ENCODE measurements at regions not wholly inside any gene's neighbourhood (a gene's known extent, or its start where the extent isn't known, plus 50 kb on each side); places are given as distances from the start of the nearest gene placed in this dataset.

- Histone ChIP-seq H3K4me3 (ENCODE audit: low read length in 2 of 2) (no peak overlapping the region), H3K23ac (ENCODE audit: low read depth, low read length, poor library complexity) (no peak overlapping the region), H3K4me2 (ENCODE audit: insufficient read depth, low read length, poor library complexity, severe bottlenecking) (no peak overlapping the region), H3K4me1 (ENCODE audit: control insufficient read depth in 2 of 2, insufficient read depth in 1 of 2, low read depth in 1 of 2, low read length in 2 of 2) (no peaks in the 10 kb centered on the region), H2AK5ac (ENCODE audit: low read depth, low read length) (no peak overlapping the region), H2BK15ac (ENCODE audit: low read length) (no peak overlapping the region), H3K27me3 (ENCODE audit: control insufficient read depth in 3 of 3, insufficient read depth in 3 of 3, low read depth in 1 of 3, low read length in 3 of 3) (no peaks in the 10 kb centered on the region), H4K91ac (ENCODE audit: low read depth, low read length, poor library complexity) (no peak overlapping the region), H3K79me1 (ENCODE audit: low read depth, low read length) (no peaks in the 10 kb centered on the region), H2AFZ (ENCODE audit: low read length) (no peak overlapping the region), H2BK5ac (ENCODE audit: low read length) (no peak overlapping the region), H3K27ac (replicated peaks; ENCODE audit: low read length) (no peak overlapping the region), H3K9ac (ENCODE audit: low read depth, low read length, poor library complexity) (no peak overlapping the region), H3K9me3 (replicated peaks in 1 of 2; ENCODE audit: control insufficient read depth in 2 of 2, insufficient read depth in 1 of 2, low read depth in 1 of 2, low read length in 2 of 2) (no peaks in the 10 kb centered on the region), H3K36me3 (replicated peaks in 1 of 2; ENCODE audit: control insufficient read depth in 2 of 2, insufficient read depth in 2 of 2, low read length in 2 of 2) (no peaks in the 10 kb centered on the region), H3K4ac (ENCODE audit: low read length) (no peak overlapping the region), H4K8ac (ENCODE audit: low read depth, low read length) (no peak overlapping the region), H3K18ac (ENCODE audit: low read length) (no peak overlapping the region), H2BK120ac (ENCODE audit: low read depth, low read length) (no peak overlapping the region), H3K14ac (ENCODE audit: low read length) (no peak overlapping the region), H2BK12ac (ENCODE audit: low read length) (no peak overlapping the region)
- no peak for DNase-seq (ENCODE audit: low spot score)
- no CpG with 5 or more reads among the region's 3 CpGs for WGBS, 2 donors (ENCODE audit: extremely low coverage in 2 of 2, insufficient read length in 2 of 2, insufficient replicate concordance in 1 of 2)
Measured at GRCh38 chr3:102140116-102140515, 290.8 kb downstream of the NFKBIZ start.

- H3K4ac ChIP-seq (ENCODE audit: low read length): no peak overlapping the region
- H2BK120ac ChIP-seq (ENCODE audit: low read depth, low read length): no peak overlapping the region
- no peak overlapping the region for H2BK5ac ChIP-seq (ENCODE audit: low read length)
- no peak for DNase-seq (ENCODE audit: low spot score)
- no peak overlapping the region for H2AK5ac ChIP-seq (ENCODE audit: low read depth, low read length)
- no peak overlapping the region for H2BK15ac ChIP-seq (ENCODE audit: low read length)
- no peak overlapping the region for H4K91ac ChIP-seq (ENCODE audit: low read depth, low read length, poor library complexity)
- H3K9me3 ChIP-seq (replicated peaks in 1 of 2; ENCODE audit: control insufficient read depth in 2 of 2, insufficient read depth in 1 of 2, low read depth in 1 of 2, low read length in 2 of 2): no peaks in the 10 kb centered on the region
- H3K4me2 ChIP-seq (ENCODE audit: insufficient read depth, low read length, poor library complexity, severe bottlenecking): no peak overlapping the region
- H3K27ac ChIP-seq (replicated peaks; ENCODE audit: low read length): no peak overlapping the region
- no peak overlapping the region for H3K18ac ChIP-seq (ENCODE audit: low read length)
- no peak overlapping the region for H3K14ac ChIP-seq (ENCODE audit: low read length)
- no peak overlapping the region for H3K9ac ChIP-seq (ENCODE audit: low read depth, low read length, poor library complexity)
- WGBS, 2 donors (ENCODE audit: extremely low coverage in 2 of 2, insufficient read length in 2 of 2, insufficient replicate concordance in 1 of 2): 100% methylated on average over 1 of the region's 5 CpGs; no CpG with 5 or more reads in 1 of the 2 donors
- H3K27me3 ChIP-seq (ENCODE audit: control insufficient read depth in 3 of 3, insufficient read depth in 3 of 3, low read depth in 1 of 3, low read length in 3 of 3): no peaks in the 10 kb centered on the region
- H2BK12ac ChIP-seq (ENCODE audit: low read length): no peak overlapping the region
- H3K4me1 ChIP-seq (ENCODE audit: control insufficient read depth in 2 of 2, insufficient read depth in 1 of 2, low read depth in 1 of 2, low read length in 2 of 2): no peaks in the 10 kb centered on the region
- no peak overlapping the region for H4K8ac ChIP-seq (ENCODE audit: low read depth, low read length)
- H3K79me1 ChIP-seq (ENCODE audit: low read depth, low read length): no peaks in the 10 kb centered on the region
- no peak overlapping the region for H2AFZ ChIP-seq (ENCODE audit: low read length)
- no peak overlapping the region for H3K4me3 ChIP-seq (ENCODE audit: low read length in 2 of 2)
- H3K36me3 ChIP-seq (replicated peaks in 1 of 2; ENCODE audit: control insufficient read depth in 2 of 2, insufficient read depth in 2 of 2, low read length in 2 of 2): no peaks in the 10 kb centered on the region
- H3K23ac ChIP-seq (ENCODE audit: low read depth, low read length, poor library complexity): no peak overlapping the region
Measured at GRCh38 chr3:102141096-102141927, 292.0 kb downstream of the NFKBIZ start.

GRCh38 chr3:102141928-102142239 lies 292.6 kb downstream of the NFKBIZ start:
- Histone ChIP-seq H3K4ac (ENCODE audit: low read length) (no peak overlapping the region), H2BK12ac (ENCODE audit: low read length) (no peak overlapping the region), H3K27me3 (ENCODE audit: control insufficient read depth in 3 of 3, insufficient read depth in 3 of 3, low read depth in 1 of 3, low read length in 3 of 3) (no peaks in the 10 kb centered on the region), H3K36me3 (replicated peaks in 1 of 2; ENCODE audit: control insufficient read depth in 2 of 2, insufficient read depth in 2 of 2, low read length in 2 of 2) (no peaks in the 10 kb centered on the region), H3K27ac (replicated peaks; ENCODE audit: low read length) (no peak overlapping the region), H4K8ac (ENCODE audit: low read depth, low read length) (no peak overlapping the region), H3K4me2 (ENCODE audit: insufficient read depth, low read length, poor library complexity, severe bottlenecking) (no peak overlapping the region), H2BK120ac (ENCODE audit: low read depth, low read length) (no peak overlapping the region), H2BK5ac (ENCODE audit: low read length) (no peak overlapping the region), H3K23ac (ENCODE audit: low read depth, low read length, poor library complexity) (no peak overlapping the region), H4K91ac (ENCODE audit: low read depth, low read length, poor library complexity) (no peak overlapping the region), H2AFZ (ENCODE audit: low read length) (no peak overlapping the region), H3K18ac (ENCODE audit: low read length) (no peak overlapping the region), H3K9me3 (replicated peaks in 1 of 2; ENCODE audit: control insufficient read depth in 2 of 2, insufficient read depth in 1 of 2, low read depth in 1 of 2, low read length in 2 of 2) (no peaks in the 10 kb centered on the region), H2BK15ac (ENCODE audit: low read length) (no peak overlapping the region), H3K4me1 (ENCODE audit: control insufficient read depth in 2 of 2, insufficient read depth in 1 of 2, low read depth in 1 of 2, low read length in 2 of 2) (no peaks in the 10 kb centered on the region), H3K79me1 (ENCODE audit: low read depth, low read length) (no peaks in the 10 kb centered on the region), H3K9ac (ENCODE audit: low read depth, low read length, poor library complexity) (no peak overlapping the region), H3K4me3 (ENCODE audit: low read length in 2 of 2) (no peak overlapping the region), H2AK5ac (ENCODE audit: low read depth, low read length) (no peak overlapping the region), H3K14ac (ENCODE audit: low read length) (no peak overlapping the region)
- no peak for DNase-seq (ENCODE audit: low spot score)
- no CpG with 5 or more reads among the region's 1 CpG for WGBS, 2 donors (ENCODE audit: extremely low coverage in 2 of 2, insufficient read length in 2 of 2, insufficient replicate concordance in 1 of 2)

- no CpG with 5 or more reads among the region's 2 CpGs for WGBS, 2 donors (ENCODE audit: extremely low coverage in 2 of 2, insufficient read length in 2 of 2, insufficient replicate concordance in 1 of 2)
- no peak for DNase-seq (ENCODE audit: low spot score)
- Histone ChIP-seq H2BK120ac (ENCODE audit: low read depth, low read length) (no peak overlapping the region), H3K27ac (replicated peaks; ENCODE audit: low read length) (no peak overlapping the region), H2AFZ (ENCODE audit: low read length) (no peak overlapping the region), H2AK5ac (ENCODE audit: low read depth, low read length) (no peak overlapping the region), H3K9ac (ENCODE audit: low read depth, low read length, poor library complexity) (no peak overlapping the region), H3K27me3 (ENCODE audit: control insufficient read depth in 3 of 3, insufficient read depth in 3 of 3, low read depth in 1 of 3, low read length in 3 of 3) (no peaks in the 10 kb centered on the region), H3K4ac (ENCODE audit: low read length) (no peak overlapping the region), H4K8ac (ENCODE audit: low read depth, low read length) (no peak overlapping the region), H3K23ac (ENCODE audit: low read depth, low read length, poor library complexity) (no peak overlapping the region), H2BK12ac (ENCODE audit: low read length) (no peak overlapping the region), H3K4me3 (ENCODE audit: low read length in 2 of 2) (no peak overlapping the region), H2BK15ac (ENCODE audit: low read length) (no peak overlapping the region), H2BK5ac (ENCODE audit: low read length) (no peak overlapping the region), H3K79me1 (ENCODE audit: low read depth, low read length) (no peaks in the 10 kb centered on the region), H3K14ac (ENCODE audit: low read length) (no peak overlapping the region), H4K91ac (ENCODE audit: low read depth, low read length, poor library complexity) (no peak overlapping the region), H3K9me3 (replicated peaks in 1 of 2; ENCODE audit: control insufficient read depth in 2 of 2, insufficient read depth in 1 of 2, low read depth in 1 of 2, low read length in 2 of 2) (no peaks in the 10 kb centered on the region), H3K4me2 (ENCODE audit: insufficient read depth, low read length, poor library complexity, severe bottlenecking) (no peak overlapping the region), H3K36me3 (replicated peaks in 1 of 2; ENCODE audit: control insufficient read depth in 2 of 2, insufficient read depth in 2 of 2, low read length in 2 of 2) (no peaks in the 10 kb centered on the region), H3K4me1 (ENCODE audit: control insufficient read depth in 2 of 2, insufficient read depth in 1 of 2, low read depth in 1 of 2, low read length in 2 of 2) (no peaks in the 10 kb centered on the region), H3K18ac (ENCODE audit: low read length) (no peak overlapping the region)
Measured at GRCh38 chr3:102142379-102143060, 292.3 kb upstream of the ZPLD1 start.
